GM12873 (cell line): ENCODE measurements at regions not wholly inside any gene's neighbourhood (a gene's known extent, or its start where the extent isn't known, plus 50 kb on each side); places are given as distances from the start of the nearest gene placed in this dataset.

Experiments
- CTCF ChIP-seq: IDR thresholded peaks from 2 replicates; pipeline ENCODE4 v1.5.1; 2012; ENCODE audit warnings: low read depth, mild to moderate bottlenecking, moderate library complexity, low read length, control low read depth; ENCODE audit not compliant: insufficient read depth; ENCODE audit errors: missing control alignments

- TF ChIP-seq CTCF, result no peak
Measured at GRCh38 chr19:30109565-30109964, 167.5 kb downstream of the URI1 start.

GRCh38 chr19:30111021-30111855, 169.2 kb downstream of the URI1 start:
- no peak for TF ChIP-seq CTCF

GRCh38 chr19:30112171-30112570, 170.1 kb downstream of the URI1 start:
- no peak for TF ChIP-seq CTCF

GRCh38 chr19:30112666-30113065, 170.6 kb downstream of the URI1 start:
- no peak for TF ChIP-seq CTCF

GRCh38 chr19:30113186-30113585, 171.1 kb downstream of the URI1 start:
- no peak for TF ChIP-seq CTCF

- no peak for TF ChIP-seq CTCF
Measured at GRCh38 chr19:30115947-30116346, 173.9 kb downstream of the URI1 start.

GRCh38 chr19:30116530-30116929, 174.5 kb downstream of the URI1 start:
- TF ChIP-seq CTCF, result no peak
